A549 (cell line): ENCODE measurements at regions not wholly inside any gene's neighbourhood (a gene's known extent, or its start where the extent isn't known, plus 50 kb on each side); places are given as distances from the start of the nearest gene placed in this dataset.

Experiments used
- ATAC-seq, 2 experiments: fragments of 200-7000 bp in 1 of 2; fragments of >200 bp in 1 of 2; cut with Nextera tagmentation in 1 of 2; cut with Tn5 transposase in 1 of 2; 3 replicates each; pipeline versions ENCODE4 v1.8.0 to v1.9.1; 2018 to 2020; ENCODE audit warnings: mild to moderate bottlenecking in 1 of 2, moderate library complexity in 1 of 2
- CTCF ChIA-PET: fragments of 300-600 bp; sonication (Branson Sonifier 250); formaldehyde crosslinking; extraction: SDS; loops from one replicate; lab custom pipeline; 2021; ENCODE audit warnings: antibody characterized with exemption, inconsistent platforms; lab: Yijun Ruan, JAX
- POLR2A ChIA-PET: fragments of 350-600 bp; formaldehyde crosslinking; extraction: SDS; loops from one replicate; lab custom pipeline; 2021; ENCODE audit warnings: antibody characterized with exemption, inconsistent platforms; lab: Yijun Ruan, JAX
- DNase-seq, 2 experiments: peaks; one replicate each; pipeline versions ENCODE4 v3.0.0 to v3.0.0-alpha.2; 2011 to 2016; ENCODE audit warnings: low read depth in 1 of 2, low spot score in 1 of 2
- FAIRE-seq: peaks from 2 replicates; lab custom pipeline; 2011; peaks lifted over from hg19 to GRCh38; lab: Jason Lieb, UNC
- H3K27ac ChIP-seq, 2 experiments: fragments of >200 bp; sonication (Bioruptor Twin); formaldehyde crosslinking; 3 replicates each; pipeline ENCODE4 v1.5.1; 2016 to 2017
- H3K4me1 ChIP-seq: fragments of >200 bp; sonication (Bioruptor Twin); formaldehyde crosslinking; 3 replicates; pipeline ENCODE4 v1.6.1; 2016
- H3K4me2 ChIP-seq: fragments of >200 bp; sonication (Bioruptor Twin); formaldehyde crosslinking; 3 replicates; pipeline ENCODE4 v1.6.1; 2016
- H3K4me3 ChIP-seq: fragments of >200 bp; sonication (Bioruptor Twin); formaldehyde crosslinking; 3 replicates; pipeline ENCODE4 v1.5.1; 2016
- H3K9me3 ChIP-seq: fragments of >200 bp; sonication (Bioruptor Twin); formaldehyde crosslinking; 3 replicates; pipeline ENCODE4 v1.6.1; 2016
- BHLHE40 ChIP-seq: IDR thresholded peaks from 2 replicates; pipeline ENCODE4 v1.6.1; 2012; ENCODE audit warnings: low read depth, low read length, inconsistent platforms
- CBX2 ChIP-seq: fragments of 200-600 bp; sonication (generic); IDR thresholded peaks from 2 replicates; pipeline ENCODE4 v1.6.1; 2016; ENCODE audit warnings: low read depth, mild to moderate bottlenecking, borderline replicate concordance
- CHD2 ChIP-seq: fragments of 150-350 bp; IDR thresholded peaks from 2 replicates; pipeline ENCODE4 v1.6.1; 2014; ENCODE audit warnings: low read length; ENCODE audit not compliant: partially characterized antibody
- EHMT2 ChIP-seq: fragments of 200-600 bp; sonication (generic); IDR thresholded peaks from 2 replicates; pipeline ENCODE4 v1.6.1; 2016; ENCODE audit warnings: antibody characterized with exemption, low read depth, mild to moderate bottlenecking, moderate library complexity
- FOSB ChIP-seq: fragments of 250-450 bp; sonication (Bioruptor Pico); IDR thresholded peaks from 2 replicates; pipeline ENCODE4 v1.5.0; 2020; ENCODE audit warnings: mild to moderate bottlenecking, moderate library complexity
- FOSL2 ChIP-seq, 2 experiments: fragments of 450-650 bp in 1 of 2; fragments of >200 bp in 1 of 2; sonication (Bioruptor Twin) in 1 of 2; formaldehyde crosslinking; IDR thresholded peaks; 2 replicates each; pipeline versions ENCODE4 v1.5.0 to v1.6.1; 2016 to 2020; ENCODE audit warnings: mild to moderate bottlenecking in 1 of 2, moderate library complexity in 1 of 2
- GATA3 ChIP-seq: IDR thresholded peaks from 2 replicates; pipeline ENCODE4 v1.6.1; 2012; ENCODE audit warnings: borderline replicate concordance
- HOXB13 ChIP-seq: fragments of 250-450 bp; sonication (Bioruptor Pico); IDR thresholded peaks from 2 replicates; pipeline ENCODE4 v1.5.0; 2020; ENCODE audit warnings: low read depth, mild to moderate bottlenecking, moderate library complexity
- HOXB5 ChIP-seq: fragments of 250-450 bp; sonication (Bioruptor Pico); IDR thresholded peaks from 2 replicates; pipeline ENCODE4 v1.5.0; 2020; ENCODE audit warnings: mild to moderate bottlenecking, moderate library complexity
- JUN ChIP-seq, 2 experiments: fragments of >200 bp; sonication (Bioruptor Twin); formaldehyde crosslinking; IDR thresholded peaks; 2 replicates in 1 of 2; 3 replicates in 1 of 2; pipeline ENCODE4 v1.6.1; 2016 to 2017
- JUNB ChIP-seq: fragments of >200 bp; sonication (Bioruptor Twin); formaldehyde crosslinking; IDR thresholded peaks from 2 replicates; pipeline ENCODE4 v1.6.1; 2016
- KDM5A ChIP-seq: fragments of 200-600 bp; sonication (generic); IDR thresholded peaks from 2 replicates; pipeline ENCODE4 v1.6.1; 2016; ENCODE audit warnings: antibody characterized with exemption, mild to moderate bottlenecking
- MAZ ChIP-seq: fragments of 150-350 bp; IDR thresholded peaks from 2 replicates; pipeline ENCODE4 v1.6.1; 2014; ENCODE audit warnings: antibody characterized with exemption, low read depth, low read length, borderline replicate concordance
- NFE2L2 ChIP-seq: fragments of 150-350 bp; conservative IDR thresholded peaks from 2 replicates; pipeline ENCODE4 v1.6.1; 2014; ENCODE audit warnings: low read length
- RARB ChIP-seq: fragments of 250-450 bp; sonication (Bioruptor Pico); IDR thresholded peaks from 2 replicates; pipeline ENCODE4 v1.8.0; 2021; ENCODE audit warnings: mild to moderate bottlenecking, moderate library complexity
- RFX5 ChIP-seq: fragments of 450-650 bp; IDR thresholded peaks from 2 replicates; pipeline ENCODE4 v1.7.1; 2014; ENCODE audit warnings: antibody characterized with exemption, mild to moderate bottlenecking, moderate library complexity
- RNF2 ChIP-seq: fragments of 200-600 bp; sonication (generic); IDR thresholded peaks from 2 replicates; pipeline ENCODE4 v1.6.1; 2016; ENCODE audit warnings: low read depth, mild to moderate bottlenecking, antibody characterized with exemption, moderate library complexity, borderline replicate concordance
- SMC3 ChIP-seq: fragments of >200 bp; sonication (Bioruptor Twin); formaldehyde crosslinking; IDR thresholded peaks from 3 replicates; pipeline ENCODE4 v1.6.1; 2018; ENCODE audit warnings: inconsistent platforms
- TP53 ChIP-seq: fragments of 250-450 bp; sonication (Bioruptor Pico); IDR thresholded peaks from 2 replicates; pipeline ENCODE4 v1.5.0; 2021; ENCODE audit warnings: mild to moderate bottlenecking, moderate library complexity
- ZC3H11A ChIP-seq: fragments of 450-650 bp; IDR thresholded peaks from 2 replicates; pipeline ENCODE4 v1.6.1; 2014; ENCODE audit warnings: antibody characterized with exemption, mild to moderate bottlenecking
- ZNF302 ChIP-seq: fragments of 250-450 bp; sonication (Bioruptor Pico); IDR thresholded peaks from 2 replicates; pipeline ENCODE4 v1.9.0; 2021; ENCODE audit warnings: inconsistent platforms, mild to moderate bottlenecking, moderate library complexity
- WGBS: methylation state at CpG from one replicate; pipeline ENCODE4 v1.1.6; 2017; ENCODE audit errors: missing lambda C conversion rate; 5-methylcytosine and 5-hydroxymethylcytosine counted together
- TF ChIP-seq, protein P1 (sequence below): fragments of >200 bp; sonication (Bioruptor Twin); formaldehyde crosslinking; IDR thresholded peaks from 2 replicates; pipeline ENCODE4 v1.6.1; 2016
- TF ChIP-seq, protein P2 (sequence below): fragments of 250-450 bp; sonication (Bioruptor Pico); IDR thresholded peaks from 2 replicates; pipeline ENCODE4 v1.5.0; 2020; ENCODE audit warnings: low read depth, mild to moderate bottlenecking, moderate library complexity
- TF ChIP-seq, protein P3 (sequence below): fragments of >200 bp; sonication (Bioruptor Twin); formaldehyde crosslinking; IDR thresholded peaks from 3 replicates; pipeline ENCODE4 v1.6.1; 2016
- TF ChIP-seq, protein P4 (sequence below): fragments of 150-350 bp; IDR thresholded peaks from 2 replicates; pipeline ENCODE4 v1.6.1; 2014; ENCODE audit warnings: low read depth, mild to moderate bottlenecking, low read length
- TF ChIP-seq, protein P5 (sequence below): fragments of >200 bp; sonication (Bioruptor Twin); formaldehyde crosslinking; IDR thresholded peaks from 3 replicates; pipeline ENCODE4 v1.5.1; 2016
- TF ChIP-seq, protein P6 (sequence below): IDR thresholded peaks from 2 replicates; pipeline ENCODE4 v1.6.1; 2012; ENCODE audit warnings: low read depth, borderline replicate concordance

DNA sequence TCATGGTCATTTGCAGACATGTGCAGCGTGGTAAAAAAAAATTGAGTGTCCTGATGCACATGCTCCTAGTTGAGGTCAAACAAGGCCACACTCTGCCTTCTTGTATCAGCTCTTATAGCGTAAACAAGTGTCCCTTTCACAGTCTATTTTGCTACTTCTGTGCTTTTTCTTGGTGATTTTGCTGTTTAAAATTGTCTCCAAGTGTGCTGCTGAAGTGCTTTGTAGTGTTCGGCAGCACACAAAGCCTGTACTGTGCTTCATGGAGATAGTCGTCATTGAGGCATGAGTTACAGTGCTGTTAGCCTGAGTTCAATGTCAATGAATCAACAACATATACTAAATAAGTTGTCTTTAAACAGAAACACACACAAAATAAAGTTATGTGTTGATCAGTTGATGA, 690.4 kb upstream of the MEF2C start:
- DNase-seq (no peak), ATAC-seq (no peak), FAIRE-seq (no peak)
- WGBS = 25% methylated on average over 4 of the region's 4 CpGs
- H3K9me3 ChIP-seq = no peaks in the 10 kb centered on the region
- H3K4me1 ChIP-seq = no peaks in the 10 kb centered on the region
- TF ChIP-seq HOXB5 (CRISPR knock-in tag) (no peak), KDM5A (no peak), MAZ (no peak), RNF2 (no peak), RARB (no peak), CBX2 (no peak), HOXB13 (CRISPR knock-in tag) (no peak)
- TF ChIP-seq, protein P1, sequence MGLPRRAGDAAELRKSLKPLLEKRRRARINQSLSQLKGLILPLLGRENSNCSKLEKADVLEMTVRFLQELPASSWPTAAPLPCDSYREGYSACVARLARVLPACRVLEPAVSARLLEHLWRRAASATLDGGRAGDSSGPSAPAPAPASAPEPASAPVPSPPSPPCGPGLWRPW = no peak
- ChIA-PET CTCF (no interaction called here), POLR2A (no interaction called here)
- no peak overlapping the region for H3K4me2 ChIP-seq
- H3K27ac ChIP-seq = no peak overlapping the region
- H3K4me3 ChIP-seq = no peak overlapping the region

DNA sequence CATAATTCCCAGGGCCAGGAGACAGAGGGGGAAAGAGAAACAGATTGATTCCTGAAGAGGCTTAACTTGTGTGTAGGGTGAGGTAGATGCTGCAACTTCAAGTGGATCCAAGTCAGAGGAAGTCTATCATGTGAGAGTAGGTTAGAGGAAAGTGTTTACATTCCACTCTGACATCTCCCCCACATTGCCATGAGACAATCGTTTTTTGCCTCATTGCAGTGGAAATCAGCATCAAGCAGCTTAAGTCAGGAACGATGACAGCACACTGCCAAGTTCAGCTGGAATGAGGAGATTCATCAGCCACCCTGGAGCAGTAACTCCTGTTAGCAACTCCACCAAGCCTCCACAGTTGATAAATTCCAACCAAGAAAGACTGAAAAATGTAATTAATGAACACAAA, 689.7 kb upstream of the MEF2C start:
- ATAC-seq = no peak
- Histone ChIP-seq H3K4me3 (no peak overlapping the region), H3K9me3 (no peaks in the 10 kb centered on the region), H3K4me2 (no peak overlapping the region), H3K27ac (no peak overlapping the region), H3K4me1 (no peaks in the 10 kb centered on the region)
- no peak for DNase-seq
- 6% methylated on average over 2 of the region's 2 CpGs for WGBS
- TF ChIP-seq CHD2 (no peak), HOXB5 (CRISPR knock-in tag) (no peak), ZNF302 (CRISPR knock-in tag) (no peak), FOSL2 (IDR thresholded peaks at IDR 0.05) (no peak), FOSL2 (CRISPR knock-in tag; IDR thresholded peaks at IDR 0.05) (no peak), SMC3 (no peak), GATA3 (no peak), TP53 (no peak)
- TF ChIP-seq, protein P2, sequence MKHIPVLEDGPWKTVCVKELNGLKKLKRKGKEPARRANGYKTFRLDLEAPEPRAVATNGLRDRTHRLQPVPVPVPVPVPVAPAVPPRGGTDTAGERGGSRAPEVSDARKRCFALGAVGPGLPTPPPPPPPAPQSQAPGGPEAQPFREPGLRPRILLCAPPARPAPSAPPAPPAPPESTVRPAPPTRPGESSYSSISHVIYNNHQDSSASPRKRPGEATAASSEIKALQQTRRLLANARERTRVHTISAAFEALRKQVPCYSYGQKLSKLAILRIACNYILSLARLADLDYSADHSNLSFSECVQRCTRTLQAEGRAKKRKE (CRISPR knock-in tag) = no peak
- TF ChIP-seq, protein P1 = no peak
- TF ChIP-seq, protein P3, sequence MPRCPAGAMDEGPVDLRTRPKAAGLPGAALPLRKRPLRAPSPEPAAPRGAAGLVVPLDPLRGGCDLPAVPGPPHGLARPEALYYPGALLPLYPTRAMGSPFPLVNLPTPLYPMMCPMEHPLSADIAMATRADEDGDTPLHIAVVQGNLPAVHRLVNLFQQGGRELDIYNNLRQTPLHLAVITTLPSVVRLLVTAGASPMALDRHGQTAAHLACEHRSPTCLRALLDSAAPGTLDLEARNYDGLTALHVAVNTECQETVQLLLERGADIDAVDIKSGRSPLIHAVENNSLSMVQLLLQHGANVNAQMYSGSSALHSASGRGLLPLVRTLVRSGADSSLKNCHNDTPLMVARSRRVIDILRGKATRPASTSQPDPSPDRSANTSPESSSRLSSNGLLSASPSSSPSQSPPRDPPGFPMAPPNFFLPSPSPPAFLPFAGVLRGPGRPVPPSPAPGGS = no peak
- ChIA-PET CTCF (no interaction called here), POLR2A (no interaction called here)
- FAIRE-seq = no peak

DNA sequence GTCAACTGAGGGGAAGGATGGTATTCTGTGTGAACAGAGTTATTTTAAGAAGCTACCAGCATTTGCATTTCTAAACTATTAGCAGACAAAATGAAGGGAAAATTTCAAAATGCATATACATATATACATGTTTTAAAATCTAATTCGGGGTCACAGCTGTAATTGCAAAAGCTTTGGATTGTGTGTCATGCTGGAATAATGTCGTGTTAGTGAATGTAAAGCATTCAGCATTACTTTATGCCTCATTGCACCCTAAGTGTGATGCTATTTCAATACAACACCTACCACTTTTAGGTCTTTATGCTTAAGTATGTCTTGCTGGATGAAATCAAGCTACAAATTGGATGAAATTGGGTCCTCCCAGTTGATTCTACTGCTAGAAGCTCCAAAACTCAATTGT, 687.6 kb upstream of the MEF2C start:
- Histone ChIP-seq H3K4me3 (no peak overlapping the region), H3K27ac (no peak overlapping the region), H3K9me3 (no peaks in the 10 kb centered on the region), H3K4me2 (no peak overlapping the region)
- ATAC-seq (no peak), FAIRE-seq (no peak)
- no peak for TF ChIP-seq SMC3
- no peak for TF ChIP-seq FOSL2 (IDR thresholded peaks at IDR 0.05)
- no peak for TF ChIP-seq FOSL2 (CRISPR knock-in tag; IDR thresholded peaks at IDR 0.05)
- TF ChIP-seq JUN (IDR thresholded peaks at IDR 0.05) = no peak
- no peak for TF ChIP-seq ZC3H11A
- no peak for TF ChIP-seq RARB
- TF ChIP-seq FOSB = no peak
- TF ChIP-seq CHD2 = no peak
- TF ChIP-seq, protein P4, sequence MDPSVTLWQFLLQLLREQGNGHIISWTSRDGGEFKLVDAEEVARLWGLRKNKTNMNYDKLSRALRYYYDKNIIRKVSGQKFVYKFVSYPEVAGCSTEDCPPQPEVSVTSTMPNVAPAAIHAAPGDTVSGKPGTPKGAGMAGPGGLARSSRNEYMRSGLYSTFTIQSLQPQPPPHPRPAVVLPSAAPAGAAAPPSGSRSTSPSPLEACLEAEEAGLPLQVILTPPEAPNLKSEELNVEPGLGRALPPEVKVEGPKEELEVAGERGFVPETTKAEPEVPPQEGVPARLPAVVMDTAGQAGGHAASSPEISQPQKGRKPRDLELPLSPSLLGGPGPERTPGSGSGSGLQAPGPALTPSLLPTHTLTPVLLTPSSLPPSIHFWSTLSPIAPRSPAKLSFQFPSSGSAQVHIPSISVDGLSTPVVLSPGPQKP = no peak
- TF ChIP-seq, protein P5, sequence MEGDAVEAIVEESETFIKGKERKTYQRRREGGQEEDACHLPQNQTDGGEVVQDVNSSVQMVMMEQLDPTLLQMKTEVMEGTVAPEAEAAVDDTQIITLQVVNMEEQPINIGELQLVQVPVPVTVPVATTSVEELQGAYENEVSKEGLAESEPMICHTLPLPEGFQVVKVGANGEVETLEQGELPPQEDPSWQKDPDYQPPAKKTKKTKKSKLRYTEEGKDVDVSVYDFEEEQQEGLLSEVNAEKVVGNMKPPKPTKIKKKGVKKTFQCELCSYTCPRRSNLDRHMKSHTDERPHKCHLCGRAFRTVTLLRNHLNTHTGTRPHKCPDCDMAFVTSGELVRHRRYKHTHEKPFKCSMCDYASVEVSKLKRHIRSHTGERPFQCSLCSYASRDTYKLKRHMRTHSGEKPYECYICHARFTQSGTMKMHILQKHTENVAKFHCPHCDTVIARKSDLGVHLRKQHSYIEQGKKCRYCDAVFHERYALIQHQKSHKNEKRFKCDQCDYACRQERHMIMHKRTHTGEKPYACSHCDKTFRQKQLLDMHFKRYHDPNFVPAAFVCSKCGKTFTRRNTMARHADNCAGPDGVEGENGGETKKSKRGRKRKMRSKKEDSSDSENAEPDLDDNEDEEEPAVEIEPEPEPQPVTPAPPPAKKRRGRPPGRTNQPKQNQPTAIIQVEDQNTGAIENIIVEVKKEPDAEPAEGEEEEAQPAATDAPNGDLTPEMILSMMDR = no peak
- TF ChIP-seq EHMT2 = no peak
- TF ChIP-seq RFX5 = no peak
- no peak for TF ChIP-seq JUNB
- TF ChIP-seq, protein P6, sequence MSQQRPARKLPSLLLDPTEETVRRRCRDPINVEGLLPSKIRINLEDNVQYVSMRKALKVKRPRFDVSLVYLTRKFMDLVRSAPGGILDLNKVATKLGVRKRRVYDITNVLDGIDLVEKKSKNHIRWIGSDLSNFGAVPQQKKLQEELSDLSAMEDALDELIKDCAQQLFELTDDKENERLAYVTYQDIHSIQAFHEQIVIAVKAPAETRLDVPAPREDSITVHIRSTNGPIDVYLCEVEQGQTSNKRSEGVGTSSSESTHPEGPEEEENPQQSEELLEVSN = no peak
- TF ChIP-seq NFE2L2 = no peak
- no peak for TF ChIP-seq BHLHE40
- TF ChIP-seq, all 56 proteins: peak for 0
- H3K4me1 ChIP-seq = no peaks in the 10 kb centered on the region
- no peak for DNase-seq
- 2% methylated on average over 2 of the region's 2 CpGs for WGBS
- POLR2A ChIA-PET = no interaction called here
- CTCF ChIA-PET = interaction anchor here (0.6 kb wide), 1 partner anchor 705 kb away, joined by 3 read pairs; no protein-coding TSS in a partner anchor
